CD4-positive, alpha-beta T cell (primary cell): ENCODE measurements at regions not wholly inside any gene's neighbourhood (a gene's known extent, or its start where the extent isn't known, plus 50 kb on each side); places are given as distances from the start of the nearest gene placed in this dataset.
"Not testable (repeated sequence)": the region's sequence is repeated elsewhere in the genome, so short reads cannot be mapped to it uniquely, and the experiment has no call there.

Experiments used
- ATAC-seq: fragments of 200-7000 bp; cut with Tn5 transposase; one replicate; pipeline ENCODE4 v1.10.0; 2022; ENCODE audit warnings: mild to moderate bottlenecking; ENCODE audit not compliant: poor library complexity
- CTCF ChIA-PET: fragments of 350-600 bp; sonication (Branson Sonifier 250); formaldehyde crosslinking; loops from one replicate; lab custom pipeline; 2021; ENCODE audit warnings: antibody characterized with exemption, inconsistent platforms; lab: Charles Lee
- POLR2A ChIA-PET: fragments of 350-600 bp; sonication (Branson Sonifier 250); formaldehyde crosslinking; loops from one replicate; lab custom pipeline; 2021; ENCODE audit warnings: antibody characterized with exemption, inconsistent platforms; lab: Charles Lee
- DNase-seq, 14 experiments: peaks; one replicate each; pipeline ENCODE4 v3.0.0-alpha.2; 2013 to 2020; ENCODE audit warnings: mixed read lengths in 2 of 14
- H3K27ac ChIP-seq, 2 donors: one replicate each; pipeline versions ENCODE4 v1.5.1 to v1.7.0; 2013; ENCODE audit warnings: low read length in 2 of 2, low read depth in 1 of 2, mild to moderate bottlenecking in 1 of 2
- H3K27me3 ChIP-seq, 2 experiments: 1 replicate in 1 of 2; 2 replicates in 1 of 2; pipeline versions ENCODE4 v1.6.1 to v1.7.0; 2013; ENCODE audit warnings: low read length in 2 of 2, control low read depth in 1 of 2, mild to moderate bottlenecking in 1 of 2, moderate library complexity in 1 of 2; ENCODE audit not compliant: insufficient read depth in 2 of 2, control insufficient read depth in 1 of 2
- H3K36me3 ChIP-seq: one replicate; pipeline ENCODE4 v1.6.1; 2013; ENCODE audit warnings: low read length, control low read depth; ENCODE audit not compliant: insufficient read depth
- H3K4me1 ChIP-seq: one replicate; pipeline ENCODE4 v1.6.1; 2013; ENCODE audit warnings: low read length, control low read depth; ENCODE audit not compliant: insufficient read depth
- H3K4me3 ChIP-seq: one replicate; pipeline ENCODE4 v1.5.1; 2013; ENCODE audit warnings: mild to moderate bottlenecking, low read length, moderate library complexity
- H3K9me3 ChIP-seq, 2 experiments: 1 replicate in 1 of 2; 2 replicates in 1 of 2; pipeline versions ENCODE4 v1.6.1 to v1.7.0; 2013; ENCODE audit warnings: low read length in 2 of 2, mild to moderate bottlenecking in 2 of 2, control low read depth in 1 of 2, moderate library complexity in 1 of 2; ENCODE audit not compliant: control insufficient read depth in 1 of 2, insufficient read depth in 1 of 2
- H3K27ac Mint-ChIP-seq: one replicate; pipeline ENCODE4 v1.8.0; 2020; ENCODE audit warnings: mixed read lengths
- H3K27me3 Mint-ChIP-seq: one replicate; pipeline ENCODE4 v1.8.0; 2021; ENCODE audit warnings: mixed read lengths
- H3K36me3 Mint-ChIP-seq: one replicate; pipeline ENCODE4 v1.8.0; 2021; ENCODE audit warnings: low read depth, mixed read lengths
- H3K4me1 Mint-ChIP-seq: one replicate; pipeline ENCODE4 v1.8.0; 2021; ENCODE audit warnings: low read depth, mixed read lengths
- H3K4me3 Mint-ChIP-seq: one replicate; pipeline ENCODE4 v1.8.0; 2020; ENCODE audit warnings: mild to moderate bottlenecking, mixed read lengths
- H3K9me3 Mint-ChIP-seq: one replicate; pipeline ENCODE4 v1.8.0; 2020; ENCODE audit warnings: mixed read lengths
- intact Hi-C, 2 experiments: fragments of 100-400 bp; cut with DNase I in 1 of 2; cut with micrococcal nuclease in 1 of 2; formaldehyde crosslinking; loops; one replicate each; pipeline versions ENCODE4 v1.15.1 to v1.9.0; 2023 to 2025; cut with DNase I, micrococcal nuclease

- H3K9me3 Mint-ChIP-seq, intact Hi-C loops, H3K4me1 Mint-ChIP-seq, CTCF ChIA-PET, H3K27me3 Mint-ChIP-seq, H3K27me3 ChIP-seq, H3K36me3 ChIP-seq, POLR2A ChIA-PET, H3K27ac ChIP-seq, H3K36me3 Mint-ChIP-seq, H3K9me3 ChIP-seq, H3K27ac Mint-ChIP-seq, H3K4me1 ChIP-seq, ATAC-seq: not testable (repeated sequence)
- DNase-seq: peak in 1 of 14 experiments; percentile 2
- H3K4me3 Mint-ChIP-seq: peak overlapping the region; percentile 98
- peak overlapping the region; percentile 52 for H3K4me3 ChIP-seq
Observed at GRCh38 chr9:39463696-39464095, 108.2 kb downstream of the SPATA31A1 start.

- H3K27ac ChIP-seq, CTCF ChIA-PET, H3K36me3 Mint-ChIP-seq, POLR2A ChIA-PET, H3K4me1 Mint-ChIP-seq, H3K9me3 Mint-ChIP-seq, H3K36me3 ChIP-seq, H3K27me3 Mint-ChIP-seq, H3K4me1 ChIP-seq, intact Hi-C loops, H3K27me3 ChIP-seq, H3K9me3 ChIP-seq: not testable (repeated sequence)
- DNase-seq (peak; percentile 36 to 81 (median 58)), ATAC-seq (peak; percentile 89)
- H3K27ac Mint-ChIP-seq: peak overlapping the region; percentile 59
- H3K4me3 Mint-ChIP-seq: peak overlapping the region; percentile 98
- peak overlapping the region; percentile 52 for H3K4me3 ChIP-seq
Observed at GRCh38 chr9:39464122-39464777, 108.8 kb downstream of the SPATA31A1 start.

- not testable (repeated sequence) for H3K27me3 Mint-ChIP-seq, H3K4me3 Mint-ChIP-seq, ATAC-seq
Observed at GRCh38 chr9:39474499-39474898, 119.0 kb downstream of the SPATA31A1 start.

DNA sequence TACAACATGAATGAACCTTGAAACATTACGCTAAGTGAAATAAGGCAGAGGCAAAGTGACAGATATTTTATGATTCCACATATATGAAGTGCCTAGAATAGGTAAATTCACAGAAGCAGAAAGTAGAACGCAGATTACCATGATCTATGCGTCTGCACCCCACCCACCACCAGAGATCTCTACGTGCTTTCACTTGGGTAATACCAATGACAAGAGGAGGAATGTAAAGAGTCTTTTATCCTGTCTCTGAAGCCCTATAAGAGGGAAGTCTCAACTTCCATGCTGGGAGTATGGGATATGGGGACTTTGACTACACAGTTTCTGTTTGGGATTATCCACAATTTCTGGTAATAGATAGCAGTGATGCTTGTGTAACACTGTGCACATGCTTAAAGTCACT is 127.6 kb downstream of the SPATA31A1 start:
- POLR2A ChIA-PET, DNase-seq, ATAC-seq, H3K27ac Mint-ChIP-seq, H3K27ac ChIP-seq, H3K4me3 ChIP-seq, H3K4me1 Mint-ChIP-seq, H3K27me3 Mint-ChIP-seq, intact Hi-C loops, CTCF ChIA-PET, H3K36me3 ChIP-seq, H3K36me3 Mint-ChIP-seq, H3K4me1 ChIP-seq, H3K9me3 Mint-ChIP-seq, H3K9me3 ChIP-seq, H3K4me3 Mint-ChIP-seq, H3K27me3 ChIP-seq: not testable (repeated sequence)

More at GRCh38 chr9:39474499-39474898, 119.0 kb downstream of the SPATA31A1 start:
- H3K36me3 Mint-ChIP-seq, H3K9me3 Mint-ChIP-seq, H3K27me3 ChIP-seq, DNase-seq, intact Hi-C loops, H3K9me3 ChIP-seq, H3K4me1 Mint-ChIP-seq, CTCF ChIA-PET, H3K4me1 ChIP-seq, H3K36me3 ChIP-seq, H3K4me3 ChIP-seq, H3K27ac ChIP-seq, POLR2A ChIA-PET, H3K27ac Mint-ChIP-seq: not testable (repeated sequence)

DNA sequence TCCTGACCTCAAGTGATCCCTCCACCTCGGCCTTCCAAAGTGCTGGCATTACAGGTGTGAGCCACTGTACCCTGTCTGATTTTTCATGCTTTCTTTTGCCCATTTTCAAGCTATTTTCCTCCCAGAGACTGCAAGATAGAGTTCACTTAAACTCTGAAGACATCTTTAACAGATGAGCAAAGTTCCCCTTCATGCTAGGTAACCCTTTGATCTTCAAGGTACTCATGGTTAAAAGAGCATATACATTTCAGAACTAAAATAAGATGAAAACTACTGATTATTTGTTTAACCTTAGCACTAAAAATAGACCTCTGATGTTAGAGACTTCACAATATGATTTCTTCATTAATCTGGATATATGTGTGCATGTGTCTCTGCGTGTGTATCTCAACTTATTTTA is 128.4 kb downstream of the SPATA31A1 start:
- POLR2A ChIA-PET, H3K27ac ChIP-seq, H3K9me3 ChIP-seq, H3K27me3 Mint-ChIP-seq, H3K27ac Mint-ChIP-seq, H3K36me3 ChIP-seq, intact Hi-C loops, H3K27me3 ChIP-seq, ATAC-seq, H3K4me3 Mint-ChIP-seq, DNase-seq, H3K9me3 Mint-ChIP-seq, H3K4me1 Mint-ChIP-seq, CTCF ChIA-PET, H3K36me3 Mint-ChIP-seq, H3K4me3 ChIP-seq, H3K4me1 ChIP-seq: not testable (repeated sequence)

GRCh38 chr9:39484292-39484691 is 128.8 kb downstream of the SPATA31A1 start:
- intact Hi-C loops, ATAC-seq, H3K4me3 ChIP-seq, H3K4me3 Mint-ChIP-seq, CTCF ChIA-PET, POLR2A ChIA-PET, H3K4me1 ChIP-seq, H3K4me1 Mint-ChIP-seq, H3K9me3 ChIP-seq, H3K36me3 ChIP-seq, DNase-seq, H3K27me3 Mint-ChIP-seq, H3K27me3 ChIP-seq, H3K36me3 Mint-ChIP-seq, H3K9me3 Mint-ChIP-seq, H3K27ac Mint-ChIP-seq, H3K27ac ChIP-seq: not testable (repeated sequence)

GRCh38 chr9:39487477-39487876 is 132.0 kb downstream of the SPATA31A1 start:
- H3K27me3 Mint-ChIP-seq, ATAC-seq, H3K36me3 Mint-ChIP-seq, H3K27ac ChIP-seq, H3K27ac Mint-ChIP-seq, DNase-seq, H3K27me3 ChIP-seq, H3K36me3 ChIP-seq, CTCF ChIA-PET, H3K9me3 Mint-ChIP-seq, H3K4me3 Mint-ChIP-seq, H3K9me3 ChIP-seq, H3K4me3 ChIP-seq, intact Hi-C loops, H3K4me1 Mint-ChIP-seq, H3K4me1 ChIP-seq, POLR2A ChIA-PET: not testable (repeated sequence)
